B cell (primary cell): ENCODE measurements at regions not wholly inside any gene's neighbourhood (a gene's known extent, or its start where the extent isn't known, plus 50 kb on each side); places are given as distances from the start of the nearest gene placed in this dataset.
"Not testable (repeated sequence)": the region's sequence is repeated elsewhere in the genome, so short reads cannot be mapped to it uniquely, and the experiment has no call there.

Experiments used
- EZH2 ChIP-seq: IDR thresholded peaks from 2 replicates; pipeline ENCODE4 v1.6.1; 2012; ENCODE audit warnings: borderline replicate concordance, low read depth, mild to moderate bottlenecking, moderate library complexity, low read length; ENCODE audit not compliant: insufficient read depth, poor library complexity, severe bottlenecking
- TF ChIP-seq, protein P1 (sequence below): fragments of 200-600 bp; IDR thresholded peaks from one replicate; pipeline ENCODE4 v1.8.0; 2022; ENCODE audit warnings: antibody characterized with exemption, mild to moderate bottlenecking

DNA sequence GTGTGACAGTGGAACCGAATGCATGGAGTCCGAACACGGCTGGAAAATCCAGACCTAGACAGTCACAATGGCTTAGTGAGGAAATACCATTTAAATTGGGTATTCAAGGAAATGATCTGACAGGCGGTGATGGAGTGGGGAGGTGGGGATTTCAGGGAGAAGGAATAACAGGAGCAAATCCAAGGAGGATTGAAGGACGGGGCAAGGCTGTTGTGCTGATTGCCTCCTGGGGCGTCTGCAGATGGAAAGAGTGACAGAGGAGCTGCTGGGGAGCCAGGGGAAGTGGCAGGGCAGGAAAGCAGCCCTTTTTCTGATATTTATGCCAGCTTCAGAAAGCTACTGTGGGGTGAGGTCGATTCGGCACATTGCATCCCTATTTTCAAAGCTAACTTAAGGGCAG lies 99.1 kb upstream of the FMN2 start:
- TF ChIP-seq, protein P1, sequence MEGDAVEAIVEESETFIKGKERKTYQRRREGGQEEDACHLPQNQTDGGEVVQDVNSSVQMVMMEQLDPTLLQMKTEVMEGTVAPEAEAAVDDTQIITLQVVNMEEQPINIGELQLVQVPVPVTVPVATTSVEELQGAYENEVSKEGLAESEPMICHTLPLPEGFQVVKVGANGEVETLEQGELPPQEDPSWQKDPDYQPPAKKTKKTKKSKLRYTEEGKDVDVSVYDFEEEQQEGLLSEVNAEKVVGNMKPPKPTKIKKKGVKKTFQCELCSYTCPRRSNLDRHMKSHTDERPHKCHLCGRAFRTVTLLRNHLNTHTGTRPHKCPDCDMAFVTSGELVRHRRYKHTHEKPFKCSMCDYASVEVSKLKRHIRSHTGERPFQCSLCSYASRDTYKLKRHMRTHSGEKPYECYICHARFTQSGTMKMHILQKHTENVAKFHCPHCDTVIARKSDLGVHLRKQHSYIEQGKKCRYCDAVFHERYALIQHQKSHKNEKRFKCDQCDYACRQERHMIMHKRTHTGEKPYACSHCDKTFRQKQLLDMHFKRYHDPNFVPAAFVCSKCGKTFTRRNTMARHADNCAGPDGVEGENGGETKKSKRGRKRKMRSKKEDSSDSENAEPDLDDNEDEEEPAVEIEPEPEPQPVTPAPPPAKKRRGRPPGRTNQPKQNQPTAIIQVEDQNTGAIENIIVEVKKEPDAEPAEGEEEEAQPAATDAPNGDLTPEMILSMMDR = not testable (repeated sequence)
- not testable (repeated sequence) for TF ChIP-seq EZH2
